SJSA1 (cell line): ENCODE measurements at regions not wholly inside any gene's neighbourhood (a gene's known extent, or its start where the extent isn't known, plus 50 kb on each side); places are given as distances from the start of the nearest gene placed in this dataset.
"Not testable (repeated sequence)": the region's sequence is repeated elsewhere in the genome, so short reads cannot be mapped to it uniquely, and the experiment has no call there.

Experiments
- DNase-seq, 2 experiments: peaks; one replicate each; pipeline ENCODE4 v3.0.0-alpha.2; 2015 to 2020; ENCODE audit warnings: low spot score in 2 of 2, low read depth in 1 of 2
- H3K27ac ChIP-seq: fragments of 250-450 bp; sonication (Bioruptor Pico); 2 replicates; pipeline ENCODE4 v1.5.1; 2020; ENCODE audit warnings: mild to moderate bottlenecking, moderate library complexity
- H3K27me3 ChIP-seq: fragments of 250-450 bp; sonication (Bioruptor Pico); replicated peaks from 2 replicates; pipeline ENCODE4 v1.5.1; 2020; ENCODE audit warnings: mild to moderate bottlenecking, moderate library complexity
- H3K36me3 ChIP-seq: fragments of 250-450 bp; sonication (Bioruptor Pico); 2 replicates; pipeline ENCODE4 v1.5.1; 2020; ENCODE audit warnings: mild to moderate bottlenecking
- H3K4me1 ChIP-seq: fragments of 250-450 bp; sonication (Bioruptor Pico); replicated peaks from 2 replicates; pipeline ENCODE4 v1.6.1; 2021; ENCODE audit warnings: mild to moderate bottlenecking
- H3K4me3 ChIP-seq: fragments of 250-450 bp; sonication (Bioruptor Pico); 2 replicates; pipeline ENCODE4 v1.5.1; 2020; ENCODE audit warnings: mild to moderate bottlenecking
- H3K9me3 ChIP-seq: fragments of 250-450 bp; sonication (Bioruptor Pico); replicated peaks from 2 replicates; pipeline ENCODE4 v1.5.1; 2020; ENCODE audit warnings: mild to moderate bottlenecking

DNA sequence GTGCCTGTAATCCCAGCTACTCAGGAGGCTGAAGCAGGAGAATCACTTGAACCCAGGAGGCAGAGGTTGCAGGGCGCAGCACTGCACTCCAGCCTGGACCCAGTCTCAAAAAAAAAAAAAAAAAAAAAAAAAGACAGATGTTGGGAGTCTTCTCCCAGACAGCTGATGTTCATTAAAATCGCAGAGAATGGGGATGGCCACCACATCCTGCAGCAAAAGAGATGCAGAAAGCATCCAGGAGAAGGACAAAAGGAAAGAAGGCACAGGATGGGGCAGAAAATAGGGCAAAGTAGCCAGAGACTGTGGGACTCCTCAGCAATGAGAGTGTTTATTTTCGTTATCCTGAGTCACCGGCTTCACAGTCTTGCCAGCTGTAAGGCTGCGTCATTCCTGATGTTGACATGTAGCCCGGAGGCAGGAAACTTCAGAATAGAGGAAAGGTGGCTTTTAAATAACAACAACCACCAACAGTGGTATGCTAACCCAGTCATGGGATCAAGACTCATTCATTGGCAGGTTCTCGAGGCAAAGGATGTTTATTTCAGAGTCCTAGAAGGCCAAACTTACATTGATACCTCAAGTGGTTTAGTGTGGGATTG, 149.5 kb upstream of the SVIL start:
- peak overlapping the region; percentile 38 for H3K27ac ChIP-seq
- peaks cover 14% of the 10 kb centered on the region for H3K4me1 ChIP-seq
- peak; percentile 95 to 98 for DNase-seq
- H3K9me3 ChIP-seq: no peaks in the 10 kb centered on the region
- H3K36me3 ChIP-seq: no peaks in the 10 kb centered on the region
- H3K27me3 ChIP-seq: no peaks in the 10 kb centered on the region
- H3K4me3 ChIP-seq: no peak overlapping the region

DNA sequence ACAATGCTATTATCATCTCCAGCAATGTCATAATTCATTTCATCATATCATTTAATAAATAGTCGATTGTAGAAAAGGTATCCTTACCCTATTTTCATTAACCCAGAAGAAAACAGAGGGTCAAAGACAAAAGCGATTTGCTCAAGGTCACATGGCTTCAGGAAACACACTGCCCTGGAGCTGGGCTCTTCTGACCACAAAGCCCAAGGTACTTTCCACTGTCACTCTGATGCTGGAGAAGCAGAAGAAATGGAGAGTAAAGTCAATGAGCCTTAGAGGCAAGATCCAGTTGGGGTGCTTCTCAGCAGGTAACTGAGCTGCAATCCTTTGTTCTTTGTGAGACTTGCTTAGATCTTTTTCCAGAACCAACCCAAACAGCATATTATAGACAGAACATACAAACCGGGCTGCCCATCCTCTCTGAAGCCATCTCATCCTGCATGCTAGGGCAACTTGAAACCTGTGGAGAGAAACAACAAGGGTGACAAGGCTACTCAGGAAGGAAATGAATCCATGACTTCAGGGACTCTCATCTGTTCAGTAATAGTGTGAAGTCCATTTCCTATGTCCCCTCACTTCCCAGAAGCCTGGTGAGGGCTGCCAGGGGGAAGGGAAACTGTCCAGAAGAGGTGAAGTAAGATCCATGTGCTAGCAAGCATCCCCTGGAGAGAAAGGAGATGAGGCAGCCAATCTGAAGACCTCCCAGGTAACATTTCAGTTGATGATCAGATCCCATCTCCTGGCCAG, 148.6 kb upstream of the SVIL start:
- Histone ChIP-seq H3K27me3 (no peaks in the 10 kb centered on the region), H3K9me3 (no peaks in the 10 kb centered on the region), H3K36me3 (no peaks in the 10 kb centered on the region), H3K4me1 (peaks cover 14% of the 10 kb centered on the region), H3K4me3 (no peak overlapping the region), H3K27ac (peak overlapping the region; percentile 16)
- DNase-seq: no peak

- H3K4me3 ChIP-seq: no peak overlapping the region
- H3K36me3 ChIP-seq: no peaks in the 10 kb centered on the region
- H3K27ac ChIP-seq: no peak overlapping the region
- DNase-seq: no peak
- no peaks in the 10 kb centered on the region for H3K27me3 ChIP-seq
- H3K4me1 ChIP-seq: peaks cover 14% of the 10 kb centered on the region
- H3K9me3 ChIP-seq: no peaks in the 10 kb centered on the region
These were observed 145.9 kb upstream of the SVIL start for GRCh38 chr10:29780639-29781038.

- no peaks in the 10 kb centered on the region for H3K9me3 ChIP-seq
- no peak overlapping the region for H3K4me3 ChIP-seq
- no peak for DNase-seq
- peaks cover 14% of the 10 kb centered on the region for H3K4me1 ChIP-seq
- H3K27me3 ChIP-seq: no peaks in the 10 kb centered on the region
- no peak overlapping the region for H3K27ac ChIP-seq
- H3K36me3 ChIP-seq: no peaks in the 10 kb centered on the region
These were observed 145.3 kb upstream of the SVIL start for GRCh38 chr10:29780096-29780495.

- Histone ChIP-seq H3K36me3 (no peaks in the 10 kb centered on the region), H3K9me3 (no peaks in the 10 kb centered on the region), H3K4me3 (no peak overlapping the region), H3K27me3 (no peaks in the 10 kb centered on the region), H3K4me1 (no peaks in the 10 kb centered on the region), H3K27ac (no peak overlapping the region)
- DNase-seq: no peak
These were observed 141.5 kb upstream of the SVIL start for GRCh38 chr10:29776246-29776645.

DNA sequence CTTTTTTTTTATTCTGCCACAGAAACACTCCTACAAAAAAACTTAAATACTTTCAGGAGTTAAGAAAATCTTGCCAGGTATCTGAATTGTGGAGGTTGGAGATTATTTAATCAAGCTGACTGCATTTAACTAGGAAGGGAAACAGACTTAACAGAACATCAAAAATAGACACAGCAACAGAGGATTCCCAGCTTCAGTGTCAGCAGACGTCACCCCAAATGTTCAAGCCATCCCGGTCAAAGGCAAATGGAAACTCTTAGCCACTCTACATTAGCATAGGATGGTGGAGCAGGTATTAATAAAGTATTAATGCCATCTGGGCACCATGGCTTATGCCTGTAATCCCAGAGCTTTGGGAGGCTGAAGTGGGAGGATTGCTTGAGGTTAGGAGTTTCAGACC, 139.7 kb upstream of the SVIL start:
- Histone ChIP-seq H3K36me3 (no peaks in the 10 kb centered on the region), H3K27ac (no peak overlapping the region), H3K4me3 (no peak overlapping the region), H3K27me3 (no peaks in the 10 kb centered on the region), H3K4me1 (no peaks in the 10 kb centered on the region), H3K9me3 (no peaks in the 10 kb centered on the region)
- no peak for DNase-seq

DNA sequence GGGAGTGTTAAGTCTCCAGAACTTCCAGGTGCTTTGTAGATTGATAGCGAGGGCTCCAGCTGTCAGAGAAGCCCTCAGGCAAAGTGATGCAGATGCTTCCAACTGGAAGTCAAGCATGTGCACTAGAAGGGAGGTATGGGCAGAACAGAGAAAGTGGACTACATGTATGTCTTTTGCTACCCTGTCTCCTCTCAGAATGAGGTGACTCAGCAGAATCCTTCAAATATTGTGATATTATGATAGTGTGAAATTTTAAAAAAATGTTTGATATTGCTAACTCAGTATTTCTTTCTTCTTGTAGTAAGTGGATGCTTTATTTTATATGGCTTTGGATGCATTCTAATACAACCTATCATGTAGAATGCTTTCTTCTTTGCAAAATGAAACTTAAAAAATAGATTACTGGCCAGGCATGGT, 138.9 kb upstream of the SVIL start:
- DNase-seq: no peak
- Histone ChIP-seq H3K4me1 (no peaks in the 10 kb centered on the region), H3K27ac (no peak overlapping the region)

DNA sequence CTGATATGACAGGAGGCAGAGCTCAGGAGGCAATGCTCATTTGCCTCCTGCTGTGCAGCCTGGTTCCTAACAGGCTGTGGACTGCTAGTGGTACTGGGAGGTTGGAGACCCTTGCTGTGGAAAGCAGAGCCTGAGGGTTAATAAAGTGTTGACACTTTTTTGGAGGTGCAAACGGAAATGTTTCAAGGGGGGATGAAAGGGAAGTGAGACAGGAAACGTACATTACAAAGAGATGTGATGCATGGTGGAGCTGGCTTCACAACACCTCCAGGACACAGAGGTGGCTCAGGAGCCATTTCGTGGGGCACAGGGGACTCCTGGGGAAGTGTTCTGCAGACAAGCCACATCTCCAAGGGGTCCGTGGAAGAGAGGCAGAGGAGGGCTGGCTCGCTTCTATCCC, 137.6 kb upstream of the SVIL start:
- H3K4me1 ChIP-seq: no peaks in the 10 kb centered on the region
- no peaks in the 10 kb centered on the region for H3K9me3 ChIP-seq
- H3K27me3 ChIP-seq: no peaks in the 10 kb centered on the region
- H3K27ac ChIP-seq: no peak overlapping the region
- DNase-seq: no peak
- H3K36me3 ChIP-seq: no peaks in the 10 kb centered on the region
- H3K4me3 ChIP-seq: no peak overlapping the region

More for the DNA sequence above, 138.9 kb upstream of the SVIL start:
- no peaks in the 10 kb centered on the region for H3K36me3 ChIP-seq
- H3K4me3 ChIP-seq: no peak overlapping the region
- H3K27me3 ChIP-seq: no peaks in the 10 kb centered on the region
- no peaks in the 10 kb centered on the region for H3K9me3 ChIP-seq

GRCh38 chr10:29771376-29771775, 136.6 kb upstream of the SVIL start:
- H3K27me3 ChIP-seq: no peaks in the 10 kb centered on the region

GRCh38 chr10:29769277-29769676, 134.5 kb upstream of the SVIL start:
- H3K4me3 ChIP-seq, H3K27me3 ChIP-seq, H3K4me1 ChIP-seq: not testable (repeated sequence)

More at GRCh38 chr10:29771376-29771775, 136.6 kb upstream of the SVIL start:
- no peaks in the 10 kb centered on the region for H3K36me3 ChIP-seq
- H3K27ac ChIP-seq: no peak overlapping the region
- H3K4me1 ChIP-seq: no peaks in the 10 kb centered on the region
- no peaks in the 10 kb centered on the region for H3K9me3 ChIP-seq
- H3K4me3 ChIP-seq: no peak overlapping the region
- no peak for DNase-seq

GRCh38 chr10:29767968-29768367, 133.2 kb upstream of the SVIL start:
- H3K4me3 ChIP-seq: no peak overlapping the region
- no peaks in the 10 kb centered on the region for H3K36me3 ChIP-seq
- no peaks in the 10 kb centered on the region for H3K9me3 ChIP-seq
- H3K4me1 ChIP-seq: no peaks in the 10 kb centered on the region
- H3K27me3 ChIP-seq: no peaks in the 10 kb centered on the region
- H3K27ac ChIP-seq: no peak overlapping the region
- no peak for DNase-seq

More at GRCh38 chr10:29769277-29769676, 134.5 kb upstream of the SVIL start:
- H3K36me3 ChIP-seq, DNase-seq, H3K9me3 ChIP-seq, H3K27ac ChIP-seq: not testable (repeated sequence)

DNA sequence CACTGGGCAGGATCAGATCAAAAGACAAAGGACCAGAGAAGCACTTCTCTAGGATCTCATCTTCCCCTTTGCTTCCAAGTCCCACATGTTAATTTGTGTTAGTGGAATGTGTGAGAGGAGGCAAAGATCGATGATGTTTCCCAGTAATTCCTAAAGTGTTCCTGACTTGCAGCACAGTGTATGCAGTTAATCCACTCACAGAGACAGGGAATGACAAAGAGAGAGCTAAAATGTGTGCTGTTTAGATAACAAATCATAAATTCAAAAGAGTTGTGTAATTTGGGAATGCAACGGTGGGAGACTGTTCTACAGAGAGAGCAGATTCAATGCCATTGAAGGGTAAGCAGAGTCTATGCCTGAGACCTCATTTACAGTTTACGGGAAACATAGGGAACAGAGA, 132.0 kb upstream of the SVIL start:
- Histone ChIP-seq H3K36me3 (no peaks in the 10 kb centered on the region), H3K4me3 (no peak overlapping the region), H3K27me3 (no peaks in the 10 kb centered on the region), H3K9me3 (no peaks in the 10 kb centered on the region), H3K4me1 (no peaks in the 10 kb centered on the region), H3K27ac (no peak overlapping the region)
- DNase-seq: no peak

GRCh38 chr10:29765330-29765729, 130.6 kb upstream of the SVIL start:
- no peaks in the 10 kb centered on the region for H3K36me3 ChIP-seq
- no peak overlapping the region for H3K27ac ChIP-seq
- no peak overlapping the region for H3K4me3 ChIP-seq
- no peaks in the 10 kb centered on the region for H3K9me3 ChIP-seq
- DNase-seq: no peak
- peaks cover 5% of the 10 kb centered on the region for H3K4me1 ChIP-seq
- no peaks in the 10 kb centered on the region for H3K27me3 ChIP-seq

DNA sequence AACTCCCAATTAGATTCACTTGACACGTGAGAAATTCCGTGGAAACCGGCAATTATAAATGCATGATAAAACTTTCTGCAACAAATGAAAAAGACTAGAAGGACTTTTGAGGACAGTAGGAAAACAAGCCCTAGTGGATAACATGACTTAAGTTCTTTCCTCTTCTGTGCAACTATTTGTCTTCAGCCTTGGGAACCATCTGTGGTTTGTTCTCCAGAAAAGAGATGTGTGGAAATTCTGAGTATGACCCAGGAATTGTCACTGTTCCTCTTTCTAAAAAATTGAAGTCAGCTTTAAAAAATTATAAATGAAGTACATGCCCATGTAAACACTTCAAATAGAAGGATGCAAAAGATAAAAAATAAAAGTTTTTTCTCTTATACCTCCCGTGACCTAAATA, 128.6 kb upstream of the SVIL start:
- Histone ChIP-seq H3K9me3 (no peaks in the 10 kb centered on the region), H3K27ac (no peak overlapping the region), H3K36me3 (no peaks in the 10 kb centered on the region), H3K4me1 (peaks cover 10% of the 10 kb centered on the region), H3K4me3 (no peak overlapping the region), H3K27me3 (no peaks in the 10 kb centered on the region)
- DNase-seq: no peak
